NT2/D1 (cell line): ENCODE measurements at regions not wholly inside any gene's neighbourhood (a gene's known extent, or its start where the extent isn't known, plus 50 kb on each side); places are given as distances from the start of the nearest gene placed in this dataset.

Source experiments
- DNase-seq: peaks from one replicate; pipeline ENCODE4 v3.0.0-alpha.2; 2011; ENCODE audit warnings: low read depth, low spot score
- H3K27me3 ChIP-seq: 2 replicates; pipeline ENCODE4 v1.6.0; 2011; ENCODE audit warnings: mild to moderate bottlenecking; ENCODE audit not compliant: insufficient read length, insufficient read depth
- H3K36me3 ChIP-seq: 2 replicates; pipeline ENCODE4 v1.6.1; 2011; ENCODE audit warnings: mild to moderate bottlenecking, low read length, mixed read lengths; ENCODE audit not compliant: insufficient read depth, insufficient read length
- H3K4me1 ChIP-seq: 2 replicates; pipeline ENCODE4 v1.5.1; 2011; ENCODE audit not compliant: insufficient read depth, insufficient read length
- H3K4me3 ChIP-seq: 2 replicates; pipeline ENCODE4 v1.5.1; 2011; ENCODE audit warnings: low read depth; ENCODE audit not compliant: insufficient read length
- H3K9ac ChIP-seq: 2 replicates; pipeline ENCODE4 v1.6.0; 2011; ENCODE audit warnings: low read depth; ENCODE audit not compliant: insufficient read length
- H3K9me3 ChIP-seq: 2 replicates; pipeline ENCODE4 v1.5.1; 2011; ENCODE audit warnings: mild to moderate bottlenecking, low read length; ENCODE audit not compliant: insufficient read depth
- SUZ12 ChIP-seq: IDR thresholded peaks from 2 replicates; pipeline ENCODE4 v1.6.1; 2011; ENCODE audit not compliant: insufficient read length, insufficient read depth; ENCODE audit errors: extremely low read depth
- YY1 ChIP-seq: IDR thresholded peaks from 2 replicates; pipeline ENCODE4 v1.6.1; 2011; ENCODE audit not compliant: insufficient read length, insufficient read depth
- ZNF274 ChIP-seq: IDR thresholded peaks from 2 replicates; pipeline ENCODE4 v1.6.1; 2011; ENCODE audit warnings: mild to moderate bottlenecking, low read depth, low read length

- no peaks in the 10 kb centered on the region for H3K9me3 ChIP-seq
- DNase-seq = no peak
- no peaks in the 10 kb centered on the region for H3K4me1 ChIP-seq
- TF ChIP-seq ZNF274 (no peak), YY1 (no peak), SUZ12 (no peak)
- peaks cover 2% of the 10 kb centered on the region for H3K27me3 ChIP-seq
- no peak overlapping the region for H3K9ac ChIP-seq
- H3K4me3 ChIP-seq = no peak overlapping the region
- no peaks in the 10 kb centered on the region for H3K36me3 ChIP-seq
Observed at GRCh38 chr11:130553306-130553705, 104.9 kb downstream of the ADAMTS15 start.

- no peak for TF ChIP-seq YY1
- TF ChIP-seq ZNF274 = no peak
- no peak for TF ChIP-seq SUZ12
- no peaks in the 10 kb centered on the region for H3K36me3 ChIP-seq
- no peak overlapping the region for H3K9ac ChIP-seq
- no peak for DNase-seq
- no peak overlapping the region for H3K4me3 ChIP-seq
- 0 out of 2 replicates have a peak, but pooled peaks cover 4% of the 10 kb centered on the region for H3K9me3 ChIP-seq
- peaks cover 2% of the 10 kb centered on the region for H3K27me3 ChIP-seq
- no peaks in the 10 kb centered on the region for H3K4me1 ChIP-seq
Observed at GRCh38 chr11:130554241-130555055, 106.0 kb downstream of the ADAMTS15 start.

- H3K27me3 ChIP-seq = peaks cover 2% of the 10 kb centered on the region
- H3K9ac ChIP-seq = no peak overlapping the region
- H3K4me1 ChIP-seq = no peaks in the 10 kb centered on the region
- no peaks in the 10 kb centered on the region for H3K36me3 ChIP-seq
- DNase-seq = no peak
- TF ChIP-seq SUZ12 (no peak), YY1 (no peak), ZNF274 (no peak)
- 0 out of 2 replicates have a peak, but pooled peaks cover 4% of the 10 kb centered on the region for H3K9me3 ChIP-seq
- no peak overlapping the region for H3K4me3 ChIP-seq
Observed at GRCh38 chr11:130555251-130555841, 106.9 kb downstream of the ADAMTS15 start.

DNA sequence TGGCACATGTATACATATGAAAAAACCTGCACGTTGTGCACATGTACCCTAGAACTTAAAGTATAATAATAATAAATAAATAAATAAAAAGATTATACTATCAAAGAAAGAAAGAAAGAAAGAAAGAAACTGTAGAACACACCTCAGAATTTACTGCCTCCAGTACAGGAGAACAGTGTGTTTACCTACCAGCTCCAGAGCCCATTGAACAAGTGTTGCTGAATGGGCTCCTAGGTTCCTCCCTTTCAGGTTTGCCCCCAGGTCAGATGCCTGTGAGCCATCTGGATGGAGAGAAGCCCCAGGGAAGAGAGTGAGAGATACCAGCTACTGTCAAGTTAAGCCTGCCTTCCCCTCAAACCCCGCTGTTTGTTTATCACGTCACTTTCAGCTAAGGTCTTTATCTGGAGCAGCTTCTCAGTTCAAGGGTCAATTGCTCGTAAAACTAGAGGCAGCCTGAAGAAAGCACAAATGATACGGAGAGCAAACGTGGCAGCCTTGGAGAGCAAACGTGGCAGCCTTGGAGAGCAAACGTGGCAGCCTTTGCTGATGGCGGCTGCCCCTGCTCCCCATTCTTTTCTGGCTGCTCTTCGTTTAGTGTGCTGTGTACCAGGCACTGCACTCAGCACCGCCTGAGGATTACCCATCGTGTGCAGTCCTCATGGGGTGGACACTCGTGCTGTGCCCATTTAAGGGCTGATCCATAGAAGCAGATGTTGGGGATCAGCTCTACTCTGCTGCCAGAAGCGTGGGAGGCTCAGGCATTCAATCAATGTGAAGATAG is 111.7 kb downstream of the ADAMTS15 start:
- Histone ChIP-seq H3K9me3 (0 out of 2 replicates have a peak, but pooled peaks cover 4% of the 10 kb centered on the region), H3K9ac (no peak overlapping the region), H3K4me1 (peaks cover 2% of the 10 kb centered on the region), H3K27me3 (no peaks in the 10 kb centered on the region), H3K4me3 (no peak overlapping the region), H3K36me3 (no peaks in the 10 kb centered on the region)
- TF ChIP-seq YY1 = no peak
- no peak for TF ChIP-seq SUZ12
- no peak for DNase-seq

- no peak for DNase-seq
- Histone ChIP-seq H3K9ac (no peak overlapping the region), H3K4me1 (peaks cover 2% of the 10 kb centered on the region), H3K9me3 (0 out of 2 replicates have a peak, but pooled peaks cover 4% of the 10 kb centered on the region), H3K36me3 (no peaks in the 10 kb centered on the region), H3K27me3 (no peaks in the 10 kb centered on the region), H3K4me3 (no peak overlapping the region)
- TF ChIP-seq YY1 (no peak), ZNF274 (no peak), SUZ12 (no peak)
Observed at GRCh38 chr11:130560781-130561109, 112.3 kb downstream of the ADAMTS15 start.

DNA sequence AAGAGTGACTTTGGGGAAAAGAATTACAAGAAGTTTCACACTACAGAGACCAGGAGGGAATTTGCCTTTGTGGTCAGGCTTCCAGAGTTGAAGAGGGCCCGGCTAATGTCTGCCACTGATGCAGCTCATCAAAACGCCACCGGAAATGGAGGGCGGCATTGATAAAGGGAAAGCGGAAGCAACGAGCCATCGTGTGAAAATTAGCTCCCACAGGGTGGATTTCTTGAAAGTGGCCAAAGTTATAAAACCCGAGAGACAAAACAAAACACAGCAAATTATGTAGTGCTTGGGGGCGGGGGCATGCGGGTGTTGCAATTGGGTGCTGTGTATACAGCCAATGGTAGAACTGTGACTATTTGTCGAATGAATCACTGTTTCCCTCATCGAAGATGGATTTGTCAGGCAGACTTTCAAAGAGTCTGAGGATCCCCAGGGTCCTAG is 113.0 kb downstream of the ADAMTS15 start:
- Histone ChIP-seq H3K9me3 (0 out of 2 replicates have a peak, but pooled peaks cover 4% of the 10 kb centered on the region), H3K4me1 (peaks cover 2% of the 10 kb centered on the region), H3K4me3 (no peak overlapping the region), H3K9ac (no peak overlapping the region), H3K27me3 (no peaks in the 10 kb centered on the region), H3K36me3 (no peaks in the 10 kb centered on the region)
- TF ChIP-seq YY1 (no peak), ZNF274 (no peak), SUZ12 (no peak)
- DNase-seq = no peak
